A549 (cell line): ENCODE measurements at regions not wholly inside any gene's neighbourhood (a gene's known extent, or its start where the extent isn't known, plus 50 kb on each side); places are given as distances from the start of the nearest gene placed in this dataset.

Source experiments
- ATAC-seq, 2 experiments: fragments of 200-7000 bp in 1 of 2; fragments of >200 bp in 1 of 2; cut with Nextera tagmentation in 1 of 2; cut with Tn5 transposase in 1 of 2; 3 replicates each; pipeline versions ENCODE4 v1.8.0 to v1.9.1; 2018 to 2020; ENCODE audit warnings: mild to moderate bottlenecking in 1 of 2, moderate library complexity in 1 of 2
- CTCF ChIA-PET: fragments of 300-600 bp; sonication (Branson Sonifier 250); formaldehyde crosslinking; extraction: SDS; loops from one replicate; lab custom pipeline; 2021; ENCODE audit warnings: antibody characterized with exemption, inconsistent platforms; lab: Yijun Ruan, JAX
- POLR2A ChIA-PET: fragments of 350-600 bp; formaldehyde crosslinking; extraction: SDS; loops from one replicate; lab custom pipeline; 2021; ENCODE audit warnings: antibody characterized with exemption, inconsistent platforms; lab: Yijun Ruan, JAX
- DNase-seq, 2 experiments: peaks; one replicate each; pipeline versions ENCODE4 v3.0.0 to v3.0.0-alpha.2; 2011 to 2016; ENCODE audit warnings: low read depth in 1 of 2, low spot score in 1 of 2
- FAIRE-seq: peaks from 2 replicates; lab custom pipeline; 2011; peaks lifted over from hg19 to GRCh38; lab: Jason Lieb, UNC
- H3K27ac ChIP-seq, 2 experiments: fragments of >200 bp; sonication (Bioruptor Twin); formaldehyde crosslinking; 3 replicates each; pipeline ENCODE4 v1.5.1; 2016 to 2017
- H3K4me1 ChIP-seq: fragments of >200 bp; sonication (Bioruptor Twin); formaldehyde crosslinking; 3 replicates; pipeline ENCODE4 v1.6.1; 2016
- H3K4me2 ChIP-seq: fragments of >200 bp; sonication (Bioruptor Twin); formaldehyde crosslinking; 3 replicates; pipeline ENCODE4 v1.6.1; 2016
- H3K4me3 ChIP-seq: fragments of >200 bp; sonication (Bioruptor Twin); formaldehyde crosslinking; 3 replicates; pipeline ENCODE4 v1.5.1; 2016
- H3K9me3 ChIP-seq: fragments of >200 bp; sonication (Bioruptor Twin); formaldehyde crosslinking; 3 replicates; pipeline ENCODE4 v1.6.1; 2016
- CBX8 ChIP-seq: fragments of 200-600 bp; sonication (generic); IDR thresholded peaks from 2 replicates; pipeline ENCODE4 v1.6.1; 2016
- EHMT2 ChIP-seq: fragments of 200-600 bp; sonication (generic); IDR thresholded peaks from 2 replicates; pipeline ENCODE4 v1.6.1; 2016; ENCODE audit warnings: antibody characterized with exemption, low read depth, mild to moderate bottlenecking, moderate library complexity
- KDM5A ChIP-seq: fragments of 200-600 bp; sonication (generic); IDR thresholded peaks from 2 replicates; pipeline ENCODE4 v1.6.1; 2016; ENCODE audit warnings: antibody characterized with exemption, mild to moderate bottlenecking
- MAFK ChIP-seq: fragments of 450-650 bp; IDR thresholded peaks from 2 replicates; pipeline ENCODE4 v1.6.1; 2014; ENCODE audit not compliant: partially characterized antibody
- PHF8 ChIP-seq: fragments of 200-600 bp; sonication (generic); IDR thresholded peaks from 2 replicates; pipeline ENCODE4 v1.6.1; 2016; ENCODE audit warnings: low read depth, mild to moderate bottlenecking, antibody characterized with exemption, moderate library complexity, borderline replicate concordance
- POLR2A ChIP-seq: IDR thresholded peaks from 2 replicates; pipeline ENCODE4 v1.6.1; 2012; ENCODE audit warnings: mild to moderate bottlenecking, low read length
- POLR2AphosphoS2 ChIP-seq: conservative IDR thresholded peaks from 2 replicates; pipeline ENCODE4 v1.6.1; 2012; ENCODE audit warnings: low read length, improper control_type of control experiment, inconsistent platforms
- REST ChIP-seq: fragments of 200-600 bp; sonication (generic); IDR thresholded peaks from 2 replicates; pipeline ENCODE4 v1.6.1; 2016; ENCODE audit warnings: antibody characterized with exemption, mild to moderate bottlenecking, moderate library complexity
- RFX5 ChIP-seq: fragments of 450-650 bp; IDR thresholded peaks from 2 replicates; pipeline ENCODE4 v1.7.1; 2014; ENCODE audit warnings: antibody characterized with exemption, mild to moderate bottlenecking, moderate library complexity
- RNF2 ChIP-seq: fragments of 200-600 bp; sonication (generic); IDR thresholded peaks from 2 replicates; pipeline ENCODE4 v1.6.1; 2016; ENCODE audit warnings: low read depth, mild to moderate bottlenecking, antibody characterized with exemption, moderate library complexity, borderline replicate concordance
- ZSCAN20 ChIP-seq: fragments of 250-450 bp; sonication (Bioruptor Pico); IDR thresholded peaks from 2 replicates; pipeline ENCODE4 v1.8.0; 2022; ENCODE audit warnings: mild to moderate bottlenecking, moderate library complexity
- WGBS: methylation state at CpG from one replicate; pipeline ENCODE4 v1.1.6; 2017; ENCODE audit errors: missing lambda C conversion rate; 5-methylcytosine and 5-hydroxymethylcytosine counted together
- small RNA-seq, 6 experiments: library from RNA; depleted of rRNA; stranded (forward); fragments of <200 nt; gene quantifications; one replicate each; pipeline ENCODE3, GENCODE V24; 2012

DNA sequence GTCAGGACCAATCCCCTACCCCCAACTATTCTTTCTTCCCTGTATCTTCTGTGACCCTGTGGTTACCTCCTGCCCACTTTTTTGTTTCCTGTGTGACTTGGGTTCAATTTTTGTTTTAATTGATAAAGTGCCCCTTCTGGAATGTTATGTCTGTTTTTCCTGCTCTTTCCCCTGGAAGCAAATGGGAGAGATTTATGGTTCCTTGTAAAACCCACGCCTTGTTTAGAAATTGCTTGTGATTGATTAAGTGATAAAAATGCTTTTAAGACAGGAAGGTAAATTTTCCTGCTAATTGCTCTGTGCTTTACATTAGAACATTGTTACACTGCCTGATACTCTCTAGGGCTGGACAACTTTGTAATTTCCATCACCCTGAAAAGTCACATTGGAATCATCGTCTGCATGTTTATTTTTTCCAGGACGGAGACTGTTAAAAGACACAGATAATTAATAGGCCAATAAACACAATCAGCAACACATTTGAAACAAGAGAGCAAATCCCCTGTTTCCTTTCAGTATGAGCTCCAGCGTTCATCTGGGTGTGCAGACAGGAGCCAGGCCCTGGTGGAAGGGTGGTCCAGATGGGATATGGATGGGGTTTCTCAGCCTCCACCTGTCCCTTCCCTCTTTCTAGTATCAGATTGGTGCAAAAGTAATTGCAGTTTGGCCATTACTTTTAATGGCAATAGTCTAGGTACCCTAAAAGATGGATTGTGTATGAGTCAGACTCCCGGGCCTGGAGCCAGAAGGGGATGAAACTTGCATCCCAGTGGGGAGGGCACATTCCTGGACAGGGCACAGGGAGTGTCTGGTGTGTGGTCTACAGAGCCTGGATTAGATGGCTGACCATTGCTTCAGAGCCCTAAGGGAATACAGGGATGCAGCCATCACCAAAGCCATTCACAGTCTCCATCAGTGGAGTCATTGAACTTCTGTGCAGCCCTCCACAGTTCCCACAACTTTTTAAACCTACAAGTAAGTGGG lies 58.1 kb upstream of the AGBL1 start:
- H3K27ac ChIP-seq = no peak overlapping the region
- CTCF ChIA-PET = no interaction called here
- H3K9me3 ChIP-seq = no peaks in the 10 kb centered on the region
- no peak overlapping the region for H3K4me2 ChIP-seq
- ATAC-seq = peak; percentile 65 to 77; a peak in 5 of 6 replicates
- H3K4me1 ChIP-seq = no peaks in the 10 kb centered on the region
- 3% methylated on average over 5 of the region's 5 CpGs for WGBS
- TF ChIP-seq POLR2AphosphoS2 (no peak), RNF2 (no peak)
- no peak overlapping the region for H3K4me3 ChIP-seq
- POLR2A ChIA-PET = no interaction called here
- no peak for FAIRE-seq
- peak in 1 of 2 experiments; percentile 24 for DNase-seq

DNA sequence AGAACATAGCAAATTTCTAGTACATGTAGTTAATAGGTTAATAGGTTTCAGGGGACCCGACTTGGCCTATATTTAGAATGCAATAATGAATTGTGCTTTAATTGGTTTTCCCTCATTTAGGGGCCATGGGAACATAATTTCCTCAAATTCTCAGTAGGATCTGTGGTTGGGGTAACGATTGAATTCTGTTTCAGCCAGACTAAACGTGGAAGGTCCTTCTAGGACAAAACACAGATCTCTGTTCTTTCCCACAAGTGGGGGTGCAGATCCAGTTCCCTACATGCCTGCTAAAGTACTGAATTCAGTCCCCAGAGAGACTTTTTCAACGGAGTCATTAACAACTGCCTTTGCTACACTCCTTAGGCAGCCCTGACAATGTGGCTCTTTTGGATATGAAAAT lies 50.7 kb upstream of the AGBL1 start:
- no peak overlapping the region for H3K4me3 ChIP-seq
- H3K9me3 ChIP-seq = no peaks in the 10 kb centered on the region
- H3K4me2 ChIP-seq = no peak overlapping the region
- ChIA-PET CTCF (interaction anchor here (0.7 kb wide), 1 partner anchor 389 kb away, joined by 3 read pairs; no protein-coding TSS in a partner anchor), POLR2A (no interaction called here)
- ATAC-seq (no peak), DNase-seq (no peak), FAIRE-seq (no peak)
- no peaks in the 10 kb centered on the region for H3K4me1 ChIP-seq
- TF ChIP-seq REST (no peak), RFX5 (no peak), POLR2A (no peak), MAFK (no peak), CBX8 (no peak), ZSCAN20 (CRISPR knock-in tag) (no peak), KDM5A (no peak), PHF8 (no peak), EHMT2 (no peak)
- no peak overlapping the region for H3K27ac ChIP-seq
- 6% methylated on average over 4 of the region's 4 CpGs for WGBS

Small RNA genes in the stretch of these regions (small RNA-seq; reads per million reads assigned to genes)
- 0 reads per million in 6 experiments for gene AC104229.1
